GM19240 (cell line): ENCODE measurements at regions not wholly inside any gene's neighbourhood (a gene's known extent, or its start where the extent isn't known, plus 50 kb on each side); places are given as distances from the start of the nearest gene placed in this dataset.
"Not testable (repeated sequence)": the region's sequence is repeated elsewhere in the genome, so short reads cannot be mapped to it uniquely, and the experiment has no call there.

Source experiments
- DNase-seq: peaks from one replicate; pipeline ENCODE4 v3.0.0; 2011; ENCODE audit warnings: low spot score; ENCODE audit not compliant: insufficient read length

DNA sequence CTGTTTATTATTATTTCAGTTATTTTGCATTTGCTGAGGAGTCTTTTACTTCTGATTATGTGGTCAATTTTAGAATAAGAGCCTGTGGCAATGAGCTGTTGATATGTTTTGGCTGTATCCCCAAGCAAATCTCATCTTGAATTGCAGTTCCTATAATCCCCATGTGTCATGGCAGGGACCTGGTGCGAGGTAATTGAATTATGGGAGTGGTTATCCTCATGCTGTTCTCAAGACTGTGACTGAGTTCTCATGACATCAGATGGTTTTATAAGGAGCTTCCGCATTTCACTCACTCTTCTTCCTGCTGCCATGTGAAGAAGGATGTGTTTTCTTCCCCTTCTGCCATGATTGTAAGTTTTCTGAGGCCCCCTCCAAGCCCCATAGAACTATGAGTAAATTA, 114.9 kb upstream of the SLCO6A1 start:
- DNase-seq = no peak

DNA sequence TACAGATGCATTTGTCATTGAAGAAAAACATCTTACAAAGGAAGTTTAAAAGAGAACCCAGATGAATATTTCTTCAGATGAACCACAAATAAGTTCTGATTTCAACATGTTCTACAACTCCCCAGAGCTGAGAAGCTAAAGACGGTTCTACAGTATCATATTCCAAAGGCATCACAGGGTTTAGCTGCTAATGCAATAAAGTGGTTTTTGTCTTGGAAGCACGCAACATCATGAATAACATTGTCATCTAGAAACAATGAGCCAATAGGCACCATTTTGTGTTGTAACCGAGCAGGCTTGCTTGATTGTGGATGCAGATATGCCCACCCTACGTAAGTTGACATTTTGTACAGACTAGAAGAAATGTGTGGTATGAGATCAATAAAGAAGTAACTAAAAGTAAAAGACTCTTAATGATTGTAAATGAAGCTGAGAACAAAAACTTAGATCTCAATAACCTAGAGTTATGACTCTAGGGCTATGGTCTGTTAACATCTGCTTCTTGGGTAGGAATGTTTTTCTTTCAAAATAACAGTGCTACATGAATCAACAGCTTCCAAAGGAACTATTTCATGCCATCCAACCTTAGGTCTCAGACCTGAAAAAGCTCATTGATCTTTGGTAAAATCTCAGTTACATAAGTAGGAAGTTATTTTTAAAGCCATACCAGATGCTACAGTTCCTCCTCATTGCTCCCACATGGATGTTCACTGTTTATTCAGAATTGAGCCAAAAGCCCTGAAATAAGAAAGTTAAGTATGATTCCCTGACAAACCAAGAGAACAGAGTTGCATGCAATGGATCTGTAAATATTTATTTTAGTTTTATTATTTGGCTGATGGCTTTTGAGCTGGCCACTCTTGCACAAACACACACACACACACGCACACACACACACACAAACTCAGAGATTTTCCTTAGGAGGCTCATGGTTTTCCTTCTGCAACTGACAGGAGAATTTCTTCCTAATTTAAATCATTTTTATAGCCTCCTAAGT, 118.7 kb upstream of the SLCO6A1 start:
- DNase-seq = no peak

DNA sequence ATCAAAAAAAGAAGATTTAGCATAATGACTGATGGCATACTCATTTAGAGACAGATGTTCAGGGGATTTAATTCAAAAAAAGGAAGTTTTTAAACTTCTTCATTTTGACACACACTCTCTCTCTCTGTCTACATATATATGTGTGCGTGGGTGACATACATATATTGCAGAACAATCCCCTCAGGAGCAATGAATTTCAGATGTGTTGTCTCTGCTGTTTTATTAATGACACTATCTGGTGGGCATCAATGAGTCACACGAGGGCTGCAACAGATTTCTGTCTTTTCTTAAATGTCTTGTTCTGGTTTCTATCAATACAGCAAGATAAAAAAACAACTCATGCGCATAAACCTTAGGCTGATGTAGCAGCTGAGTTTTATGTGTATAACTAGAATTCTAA, 123.5 kb upstream of the SLCO6A1 start:
- no peak for DNase-seq

DNA sequence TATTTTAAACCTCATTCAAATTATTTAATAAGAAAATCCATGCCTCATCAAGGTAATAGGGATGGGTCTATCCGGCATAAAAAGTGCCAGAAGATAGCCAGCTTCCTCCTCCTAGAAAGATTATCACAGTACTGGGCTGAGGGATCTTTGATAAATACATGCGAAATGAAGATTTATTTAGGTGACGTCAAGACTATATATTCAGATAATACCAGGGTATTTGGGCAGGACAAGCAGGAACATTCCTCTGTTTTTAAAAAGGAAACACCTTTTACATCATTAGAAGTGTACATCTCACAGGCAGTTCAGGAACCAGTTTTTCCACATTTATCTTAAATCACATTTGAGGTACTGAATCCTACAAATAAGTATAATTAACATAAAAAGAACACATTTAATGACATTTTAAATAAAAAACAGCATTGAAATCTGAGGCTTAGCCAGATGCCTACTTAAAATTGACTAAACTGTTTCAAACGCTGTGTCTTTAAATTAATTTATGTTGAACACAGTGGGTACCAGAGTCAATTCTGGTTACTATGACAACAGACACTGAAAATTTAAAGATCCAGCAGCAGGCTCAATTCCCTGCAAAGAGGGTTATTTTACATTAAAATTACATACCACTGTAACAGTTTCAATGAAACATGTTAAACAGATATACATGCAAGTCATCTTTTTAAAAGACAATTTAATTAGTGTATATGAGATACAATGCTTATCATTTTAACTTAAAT, 124.7 kb upstream of the SLCO6A1 start:
- DNase-seq = no peak

DNA sequence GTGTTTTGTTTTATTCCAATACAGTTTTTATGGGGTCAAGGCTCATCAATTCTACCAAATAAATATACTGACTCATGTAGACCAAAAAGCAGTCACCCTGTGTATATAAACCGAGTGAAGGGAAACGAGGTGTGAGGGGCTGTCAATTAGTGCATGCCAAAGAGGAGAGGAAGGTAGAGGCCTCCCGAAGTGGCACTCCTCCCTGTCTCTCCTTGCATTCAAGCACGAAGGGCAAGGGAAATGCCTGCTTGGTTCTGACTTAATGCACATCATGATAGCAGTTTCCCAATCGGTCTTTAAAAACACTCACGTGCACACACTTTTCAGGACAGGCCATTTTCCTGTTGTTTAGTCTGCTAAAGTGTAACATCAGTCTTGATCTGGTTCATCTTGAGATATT, 125.6 kb upstream of the SLCO6A1 start:
- DNase-seq = no peak

DNA sequence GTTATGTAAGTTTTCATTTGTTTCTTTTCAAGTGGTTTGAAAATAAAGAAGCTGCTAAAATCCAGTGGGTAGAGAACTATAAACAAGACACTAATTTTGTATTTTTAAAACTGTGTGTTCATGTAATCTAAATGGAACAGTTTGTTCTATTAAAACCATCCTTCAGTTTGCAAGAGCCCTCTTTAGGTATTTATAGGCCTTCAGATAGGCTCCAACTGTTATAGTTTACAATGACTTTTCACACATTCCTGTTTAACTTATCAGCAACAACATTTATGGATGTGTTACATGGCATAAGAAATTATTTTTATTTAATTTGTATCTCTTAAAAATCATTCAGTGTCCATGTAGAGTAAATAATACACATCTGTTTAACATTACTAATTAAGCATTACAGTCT, 126.7 kb upstream of the SLCO6A1 start:
- DNase-seq = no peak

DNA sequence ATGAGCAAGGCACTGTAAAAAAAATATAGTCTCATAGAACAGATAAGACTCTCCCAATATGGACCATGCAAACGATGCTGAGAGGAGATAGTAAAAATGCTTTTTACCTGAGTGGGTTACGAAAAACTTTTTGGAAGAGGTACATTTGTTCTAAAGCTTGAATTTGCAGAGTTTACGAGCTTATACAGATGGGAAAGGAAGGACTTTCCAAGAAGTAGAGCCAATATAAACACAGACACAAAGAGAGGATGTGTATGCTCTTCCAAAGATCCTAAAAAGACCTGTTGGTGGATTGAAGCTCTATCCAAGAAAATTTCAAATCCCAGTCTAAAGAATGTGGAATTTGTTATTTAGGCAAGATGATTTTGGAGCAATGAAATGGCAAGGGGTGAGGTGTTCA, 127.1 kb upstream of the SLCO6A1 start:
- DNase-seq = no peak

DNA sequence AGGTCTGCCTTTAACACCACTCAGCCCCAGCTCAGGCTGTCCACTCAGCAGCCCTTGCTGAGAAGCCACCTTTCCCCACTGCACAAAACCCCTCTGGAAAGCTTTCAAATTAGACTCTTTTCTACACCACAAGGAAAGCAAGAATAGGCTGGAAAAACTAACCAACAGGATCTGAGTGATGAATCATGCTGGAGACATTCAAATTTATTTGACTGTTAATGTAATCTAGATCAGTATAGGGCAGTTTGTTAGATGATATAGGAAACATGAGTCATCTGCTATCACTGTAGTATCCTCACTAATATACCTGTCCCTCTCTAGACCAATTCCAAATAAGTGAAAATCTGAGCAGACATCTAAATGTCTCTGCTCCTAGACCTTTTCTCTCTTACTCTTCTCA, 127.8 kb upstream of the PAM start:
- no peak for DNase-seq

DNA sequence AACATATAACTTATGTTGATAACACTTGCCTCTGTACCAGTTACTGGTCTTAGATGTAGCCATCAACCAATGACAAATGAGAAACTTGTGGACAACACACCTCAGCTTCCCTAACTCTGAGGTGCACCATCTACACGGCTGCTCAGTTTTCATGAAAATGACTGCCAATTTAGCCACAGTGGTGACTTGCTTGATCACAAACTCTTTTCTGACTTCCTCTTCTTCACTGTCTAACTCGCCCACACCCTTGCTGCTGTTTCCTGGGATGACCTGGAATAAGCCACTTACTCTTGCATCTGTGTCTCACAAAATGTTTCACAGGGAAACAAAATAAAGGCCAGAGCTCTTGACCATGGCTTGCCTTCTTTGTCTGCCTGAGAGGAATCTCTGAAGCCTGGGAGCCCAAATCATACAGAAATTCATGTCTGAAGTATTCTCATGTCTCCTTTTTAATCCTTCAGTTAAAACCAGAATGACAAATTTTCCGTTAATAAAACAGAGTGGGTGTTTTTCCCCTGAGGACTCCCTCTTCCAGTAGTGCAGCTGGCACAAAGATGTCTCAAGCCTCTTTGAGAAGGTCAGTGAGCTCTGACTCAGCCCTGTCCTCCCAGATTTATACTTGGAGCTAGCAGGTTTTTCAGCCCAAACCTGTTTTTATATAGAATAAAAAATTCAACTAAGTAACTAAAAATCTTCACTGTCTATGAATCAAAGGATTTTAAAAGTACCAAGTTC, 126.5 kb upstream of the PAM start:
- DNase-seq = no peak

DNA sequence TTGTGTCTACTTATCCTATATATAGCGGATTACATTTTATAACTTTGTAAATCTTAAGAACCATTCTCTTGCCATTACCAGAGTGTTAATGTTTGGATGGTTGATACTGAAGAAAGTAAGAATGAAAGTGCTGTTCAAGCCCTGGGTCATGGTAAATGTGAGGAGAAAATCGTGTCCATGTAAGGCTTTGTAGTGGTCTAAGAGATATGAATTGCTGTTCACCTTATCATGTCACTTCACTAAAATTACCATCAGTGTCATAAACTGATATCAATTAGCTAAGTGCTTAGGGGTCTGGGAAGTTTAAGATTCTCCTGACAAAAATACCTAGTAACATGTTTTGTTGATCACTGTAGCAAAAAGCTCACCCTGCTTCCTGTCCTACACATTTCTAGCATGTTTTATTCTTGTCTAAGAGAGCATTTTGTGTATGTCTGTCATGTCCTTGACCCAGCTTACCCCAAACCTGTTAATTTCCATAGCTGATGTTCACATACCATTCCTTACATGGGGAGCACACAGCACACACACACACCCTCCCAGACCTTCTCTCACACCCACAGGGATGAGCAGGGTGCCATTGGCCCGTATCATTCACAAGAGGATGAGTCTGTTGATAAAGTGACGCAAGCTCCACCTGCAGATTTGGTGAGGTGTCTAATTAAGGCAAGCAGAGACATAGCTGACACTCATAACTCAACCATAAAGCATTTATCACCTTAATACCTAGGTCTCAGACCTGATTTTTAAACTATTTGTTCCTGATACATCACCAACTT, 125.1 kb upstream of the PAM start:
- DNase-seq = no peak

DNA sequence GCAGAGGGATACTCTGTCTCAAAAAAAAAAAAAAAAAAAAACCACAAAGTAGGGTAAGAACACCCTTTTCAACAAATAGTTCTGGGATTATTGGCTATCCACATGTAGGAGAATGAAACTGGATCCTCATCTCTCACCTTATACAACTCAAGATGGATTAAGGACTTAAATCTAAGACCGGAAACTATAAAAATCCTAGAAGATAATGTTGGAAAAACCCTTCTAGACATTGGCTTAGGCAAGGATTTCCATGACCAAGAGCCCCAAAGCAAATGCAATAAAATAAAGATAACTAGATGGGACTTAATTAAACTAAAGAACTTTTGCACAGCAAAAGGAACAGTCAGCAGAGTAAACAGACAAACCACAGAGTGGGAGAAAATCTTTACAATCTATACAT, 119.7 kb upstream of the PAM start:
- not testable (repeated sequence) for DNase-seq

DNA sequence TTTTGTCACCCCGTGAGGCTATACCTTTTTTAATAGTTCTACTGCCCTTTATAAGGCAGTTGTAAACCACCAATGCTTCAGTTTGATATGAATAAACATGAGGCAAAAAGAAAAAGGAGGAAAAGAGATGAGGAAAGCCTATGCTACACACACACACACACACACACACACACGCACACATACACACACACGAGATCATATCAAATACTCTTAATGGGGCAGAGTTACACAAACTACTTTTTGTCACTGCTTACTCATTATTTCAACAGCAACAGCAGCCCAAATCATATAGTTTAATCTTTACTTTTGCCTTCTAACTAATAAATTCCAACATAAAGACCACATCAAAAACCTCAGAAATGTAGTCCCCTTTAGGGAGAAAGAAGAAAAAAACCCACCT, 116.8 kb upstream of the PAM start:
- no peak for DNase-seq

DNA sequence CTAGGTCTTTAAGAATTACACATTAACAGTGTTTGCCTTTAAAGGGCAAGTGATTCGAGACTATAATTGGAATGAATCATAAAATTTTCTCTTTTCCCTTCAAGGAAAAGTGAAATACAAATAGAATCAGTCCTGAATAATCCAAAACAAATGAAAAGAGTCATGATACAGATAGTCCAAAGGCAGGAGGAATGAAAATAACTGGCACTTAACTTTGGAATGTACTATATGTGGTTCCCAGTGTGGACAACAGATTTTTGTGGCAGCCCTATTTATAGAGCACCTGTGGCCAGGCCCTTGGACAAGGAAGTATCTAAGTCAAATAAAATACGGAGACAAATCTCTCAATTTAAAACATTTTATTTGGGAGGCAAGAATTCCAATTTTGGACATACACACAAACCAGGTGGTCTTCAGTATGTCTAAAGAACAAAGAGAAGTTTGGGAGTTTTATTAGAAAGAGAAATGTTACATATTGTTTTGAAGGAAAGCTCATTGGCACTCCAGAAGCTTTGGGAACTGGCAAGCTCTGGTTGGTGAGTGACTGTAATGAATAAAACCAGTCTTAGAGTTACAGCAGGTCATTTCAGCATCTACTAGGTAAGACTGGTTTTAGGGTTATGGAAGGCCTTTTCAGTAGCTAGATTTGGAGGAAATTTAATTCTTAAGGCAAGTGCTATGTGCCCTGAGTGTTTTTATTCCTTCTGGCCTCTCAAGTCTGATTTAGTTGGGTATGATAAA, 116.0 kb upstream of the PAM start:
- DNase-seq = no peak

DNA sequence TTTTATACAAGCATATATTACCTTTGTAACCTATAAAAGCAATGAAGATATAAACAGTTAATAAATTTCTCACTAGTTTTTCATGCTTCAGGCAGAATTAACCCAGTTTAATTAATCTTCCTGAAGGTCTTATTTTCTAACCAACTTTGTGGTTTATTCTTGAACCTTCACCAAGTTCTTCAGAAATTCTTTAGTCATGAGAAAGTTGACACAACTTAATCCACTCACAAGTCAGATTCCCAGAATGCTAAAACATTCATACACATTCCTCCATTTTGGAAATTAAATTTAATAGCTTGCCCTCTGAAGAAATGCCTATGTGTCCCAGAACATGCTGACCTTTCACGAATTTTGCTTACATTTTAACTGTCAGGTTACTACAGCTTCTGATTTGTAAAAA, 105.4 kb upstream of the PAM start:
- DNase-seq = no peak

DNA sequence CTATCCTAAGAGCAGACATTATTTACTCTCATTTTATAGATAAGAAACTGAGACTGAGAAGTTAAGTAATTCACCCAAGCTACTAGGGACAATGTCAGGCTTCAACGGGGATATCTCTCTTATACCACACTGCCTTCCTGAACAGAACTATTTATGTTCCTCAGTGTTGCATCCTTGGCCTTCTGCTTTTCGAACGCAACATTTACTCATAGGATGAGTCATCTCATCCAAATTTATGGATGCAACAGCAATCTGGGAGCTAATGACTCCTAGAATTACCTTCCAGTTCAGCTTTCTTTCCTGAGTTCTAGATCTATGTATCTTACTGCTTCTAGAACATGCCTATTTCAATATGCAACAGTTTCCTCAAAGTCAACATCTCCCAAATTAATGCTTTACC, 103.6 kb upstream of the PAM start:
- no peak for DNase-seq

DNA sequence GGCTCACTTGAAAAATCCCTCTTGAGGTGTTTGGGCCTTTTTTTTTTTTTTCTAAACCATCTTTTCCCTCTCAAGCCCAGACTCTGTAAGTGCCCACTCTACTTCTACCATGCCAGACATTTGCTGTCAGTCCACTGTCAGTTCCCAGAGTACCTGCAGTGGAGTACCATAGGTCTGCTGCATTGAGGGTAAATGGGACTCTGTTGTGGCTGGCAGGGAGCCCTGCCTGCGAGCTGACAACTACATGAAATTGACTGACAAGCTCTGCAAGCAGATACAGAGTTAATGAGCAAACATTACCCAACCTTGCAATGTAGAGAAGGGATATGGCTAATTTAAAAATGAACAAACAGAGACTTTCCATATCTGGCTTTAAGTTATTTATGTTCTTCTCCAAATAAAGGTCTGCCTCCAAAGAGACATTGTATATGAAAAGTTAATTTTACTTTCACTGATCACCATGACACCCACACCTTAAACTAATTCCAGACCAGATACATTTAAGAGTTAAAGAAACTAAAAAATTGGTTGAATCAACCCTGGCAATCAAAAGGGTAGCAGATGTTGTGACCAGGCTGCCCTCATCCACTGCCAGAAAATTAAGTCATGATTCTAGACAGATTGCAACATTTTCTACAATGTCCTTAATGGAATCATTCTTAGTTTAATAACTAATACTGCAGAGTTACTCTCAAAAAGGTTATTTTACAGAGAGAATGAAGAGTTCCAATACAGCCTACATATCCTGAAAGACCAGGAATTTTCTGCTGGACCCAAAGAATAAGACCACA, 100.4 kb upstream of the PAM start:
- DNase-seq = no peak

DNA sequence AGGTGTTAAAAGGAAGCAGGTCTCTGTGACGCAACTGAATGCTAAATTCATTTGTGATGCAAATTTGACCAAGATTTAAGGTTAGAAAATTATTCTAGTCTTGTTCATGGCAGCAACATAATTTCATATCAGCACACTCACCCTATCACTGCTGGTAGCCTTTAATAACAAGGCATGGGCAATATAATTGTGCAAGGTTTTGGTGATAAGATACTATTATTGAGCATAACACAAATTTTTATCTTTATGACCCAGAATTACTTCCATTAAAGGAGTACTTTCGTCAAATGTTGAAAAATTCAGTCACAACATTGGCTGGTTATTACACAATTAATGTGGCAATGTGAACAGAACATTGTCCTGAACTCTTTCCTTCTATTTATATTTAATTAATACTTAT, 96.0 kb upstream of the PAM start:
- no peak for DNase-seq

DNA sequence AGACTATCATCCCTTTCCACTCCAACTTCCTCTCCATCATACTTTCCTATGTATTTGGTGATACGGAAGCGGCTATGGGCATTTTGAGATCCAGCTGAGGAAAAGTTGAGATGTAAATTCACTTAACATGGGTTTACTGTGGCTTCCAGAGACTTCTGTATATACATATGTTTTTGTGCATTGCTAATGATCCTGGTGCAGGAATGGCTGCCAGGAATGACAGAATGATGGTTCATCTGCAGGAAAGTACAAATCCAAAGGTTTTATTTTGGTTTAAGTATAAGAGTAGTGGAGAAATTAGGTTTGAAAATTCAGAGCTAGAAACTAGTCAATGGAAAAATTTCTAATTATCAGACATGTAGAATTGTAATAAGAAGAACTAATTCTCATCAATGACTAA, 95.0 kb upstream of the PAM start:
- no peak for DNase-seq

DNA sequence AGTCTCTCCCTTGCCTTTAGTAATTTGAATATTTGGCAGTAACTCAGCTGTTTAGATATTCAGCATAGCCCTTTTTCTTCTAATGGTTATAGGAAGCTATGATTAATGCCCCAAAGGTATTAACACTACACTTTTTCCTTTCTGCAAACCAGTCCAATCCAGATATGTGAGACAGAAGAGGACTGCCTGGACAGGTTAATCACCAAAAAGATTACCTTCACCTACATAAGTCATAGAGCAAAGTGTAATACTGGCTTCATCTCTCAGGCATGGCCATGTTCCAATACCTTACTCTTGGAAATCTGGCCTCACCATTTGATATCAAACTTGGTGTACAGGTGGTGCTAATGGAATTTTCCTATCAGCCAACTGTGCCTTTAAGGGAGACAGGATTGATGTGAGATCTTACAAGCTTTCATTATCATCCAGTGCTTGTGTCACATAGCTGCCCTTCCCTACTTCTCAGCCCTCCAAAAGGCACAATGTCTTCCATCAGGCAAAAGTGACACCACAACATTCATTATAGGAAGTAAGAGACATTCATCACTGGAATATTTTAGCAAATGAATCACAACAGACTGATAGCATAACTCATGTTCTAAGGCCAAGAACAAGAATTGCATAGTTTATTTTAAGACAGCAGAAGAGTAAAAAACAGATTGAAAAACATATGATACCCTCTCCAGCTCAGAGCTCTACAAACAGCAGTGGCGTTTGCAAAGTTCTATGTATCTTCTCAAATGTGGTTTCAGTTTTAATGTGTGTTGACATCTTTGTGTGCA, 91.2 kb upstream of the PAM start:
- DNase-seq = no peak
